Midbrain (tissue), 1 donor: ENCODE measurements at regions not wholly inside any gene's neighbourhood (a gene's known extent, or its start where the extent isn't known, plus 50 kb on each side); places are given as distances from the start of the nearest gene placed in this dataset.
"Not testable (repeated sequence)": the region's sequence is repeated elsewhere in the genome, so short reads cannot be mapped to it uniquely, and the experiment has no call there.

Source experiments
- DNase-seq: peaks from one replicate; lab custom pipeline; 2025; lab: John Stamatoyannopoulos, UW

- no peak for DNase-seq
Observed at GRCh38 chr12:25384038-25384892, 133.5 kb upstream of the KRAS start.

- no peak for DNase-seq
Observed at GRCh38 chr12:25382311-25383106, 131.8 kb upstream of the KRAS start.

GRCh38 chr12:25377469-25378177 is 126.9 kb upstream of the KRAS start:
- no peak for DNase-seq

- DNase-seq = no peak
Observed at GRCh38 chr12:25376985-25377384, 126.3 kb upstream of the KRAS start.

GRCh38 chr12:25376407-25376806 is 125.7 kb upstream of the KRAS start:
- DNase-seq = no peak

- no peak for DNase-seq
Observed at GRCh38 chr12:25372969-25373817, 122.5 kb upstream of the KRAS start.

GRCh38 chr12:25372002-25372401 is 121.3 kb upstream of the KRAS start:
- DNase-seq = no peak

GRCh38 chr12:25368557-25368956 is 117.8 kb upstream of the KRAS start:
- no peak for DNase-seq

- DNase-seq = no peak
Observed at GRCh38 chr12:25366122-25366521, 115.4 kb upstream of the KRAS start.

- DNase-seq = no peak
Observed at GRCh38 chr12:25365340-25365730, 114.6 kb upstream of the KRAS start.

- no peak for DNase-seq
Observed at GRCh38 chr12:25364529-25365339, 114.0 kb upstream of the KRAS start.

GRCh38 chr12:25362646-25363045 is 111.9 kb upstream of the KRAS start:
- no peak for DNase-seq

- DNase-seq = no peak
Observed at GRCh38 chr12:25361511-25361910, 110.8 kb upstream of the KRAS start.

GRCh38 chr12:25357595-25357994 is 106.9 kb upstream of the KRAS start:
- no peak for DNase-seq

- not testable (repeated sequence) for DNase-seq
Observed at GRCh38 chr12:25352942-25353341, 102.2 kb upstream of the KRAS start.

GRCh38 chr12:25352083-25352918 is 101.6 kb upstream of the KRAS start:
- DNase-seq = no peak

- no peak for DNase-seq
Observed at GRCh38 chr12:25348593-25348895, 97.8 kb upstream of the KRAS start.

GRCh38 chr12:25347716-25348592 is 97.2 kb upstream of the KRAS start:
- DNase-seq = no peak

GRCh38 chr12:25341877-25342276 is 91.1 kb upstream of the KRAS start:
- DNase-seq = not testable (repeated sequence)
